Heart left ventricle (tissue), 16 donors: ENCODE measurements at regions not wholly inside any gene's neighbourhood (a gene's known extent, or its start where the extent isn't known, plus 50 kb on each side); places are given as distances from the start of the nearest gene placed in this dataset.

ENCODE experiments used
- ATAC-seq, 4 donors: fragments of 200-7000 bp; cut with Tn5 transposase; one replicate each; pipeline ENCODE4 v1.9.1; 2020 to 2022; ENCODE audit warnings: moderate library complexity in 4 of 4, mild to moderate bottlenecking in 3 of 4, moderate number of reproducible peaks in 1 of 4
- DNase-seq, 5 donors: peaks; one replicate each; pipeline ENCODE4 v3.0.0-alpha.2; 2020
- H3K27ac ChIP-seq, 12 donors: fragments of 200-600 bp; sonication (generic) in 4 of 12; one replicate each; pipeline versions ENCODE4 v1.5.0 to v1.8.0; 2016 to 2022; ENCODE audit warnings: mild to moderate bottlenecking in 2 of 12
- H3K27me3 ChIP-seq, 9 donors: fragments of 200-600 bp; sonication (generic) in 2 of 9; one replicate each; pipeline versions ENCODE4 v1.5.1 to v1.8.0; 2016 to 2022; ENCODE audit warnings: mild to moderate bottlenecking in 3 of 9
- H3K36me3 ChIP-seq, 9 donors: fragments of 200-600 bp; sonication (generic) in 2 of 9; one replicate each; pipeline versions ENCODE4 v1.5.0 to v1.8.0; 2018 to 2022; ENCODE audit warnings: mild to moderate bottlenecking in 2 of 9
- H3K4me1 ChIP-seq, 12 donors: fragments of 200-600 bp; sonication (generic) in 4 of 12; one replicate each; pipeline versions ENCODE4 v1.5.0 to v1.8.0; 2016 to 2022; ENCODE audit warnings: mild to moderate bottlenecking in 3 of 12
- H3K4me3 ChIP-seq, 12 donors: fragments of 200-600 bp; sonication (generic) in 4 of 12; one replicate each; pipeline versions ENCODE4 v1.5.0 to v1.8.0; 2017 to 2022; ENCODE audit warnings: mild to moderate bottlenecking in 9 of 12, moderate library complexity in 4 of 12
- H3K9me3 ChIP-seq, 12 donors: fragments of 200-600 bp; sonication (generic) in 4 of 12; one replicate each; pipeline versions ENCODE4 v1.5.0 to v1.8.0; 2016 to 2022; ENCODE audit warnings: mild to moderate bottlenecking in 1 of 12
- CTCF ChIP-seq, 12 donors: fragments of 200-600 bp; sonication (generic) in 4 of 12; IDR thresholded peaks; one replicate each; pipeline versions ENCODE4 v1.5.0 to v1.8.0; 2018 to 2022; ENCODE audit warnings: antibody characterized with exemption in 12 of 12, mild to moderate bottlenecking in 5 of 12
- POLR2A ChIP-seq, 2 donors: fragments of 450-650 bp; IDR thresholded peaks; one replicate each; pipeline ENCODE4 v1.6.1; 2017; ENCODE audit warnings: antibody characterized with exemption in 2 of 2, mild to moderate bottlenecking in 2 of 2, moderate library complexity in 2 of 2
- WGBS, 4 donors: extraction: QIAGEN DNeasy Blood & Tissue Kit in 2 of 4; methylation state at CpG; one replicate each; pipeline versions ENCODE4 v1.1.5 to v1.1.7; 2013 to 2018; 5-methylcytosine and 5-hydroxymethylcytosine counted together
- intact Hi-C, 10 donors: fragments of 100-400 bp; cut with DNase I; formaldehyde crosslinking; loops; one replicate each; pipeline versions ENCODE4 v1.11.1 to v1.14.2; 2022
- donor health status: ischemic (EF 13 %, LVEDD 7.1; RV severe dilation, severe dysfunction).
- donor health status: healthy with polysubstance abuse.
- donor health status: DM: no; HTN: yes; CAD: no.
- donor health status: DM: no; HTN: no; CAD: no.
- donor health status: ischemic (EF 25% LVEDD 6.9; RV normal size, moderate dysfunction).
- donor health status: ischemic (EF 25% LVEDD 5.7; RV mildly dilated, moderate dysfunction).
- donor health status: healthy.
- donor health status: DM: yes; HTN: yes; CAD: no.
- donor health status: ischemic (EF 35%, LVEDD 5.7; RV mildly dilated, moderate dysfunction).
- donor health status: nonischemic (EF 11% LVEDD 7.7; RV severe dilation, severe dysfunction).
- donor health status: DM: yes; HTN: yes; CAD: no.
- donor health status: PGD.
- donor health status: ischemic (EF 29% LVEDD 5.4; RV normal size, mild dysfunction).
- donor health status: nonischemic (EF 23%, LVEDD 6.1; RV moderate dilation, normal function).

GRCh38 chr14:38762845-38763244, 340.2 kb downstream of the SEC23A start:
- 42 to 49% (median 45%) methylated on average over 2 of the region's 2 CpGs for WGBS, 4 donors
- intact Hi-C loops = no loop called here

DNA sequence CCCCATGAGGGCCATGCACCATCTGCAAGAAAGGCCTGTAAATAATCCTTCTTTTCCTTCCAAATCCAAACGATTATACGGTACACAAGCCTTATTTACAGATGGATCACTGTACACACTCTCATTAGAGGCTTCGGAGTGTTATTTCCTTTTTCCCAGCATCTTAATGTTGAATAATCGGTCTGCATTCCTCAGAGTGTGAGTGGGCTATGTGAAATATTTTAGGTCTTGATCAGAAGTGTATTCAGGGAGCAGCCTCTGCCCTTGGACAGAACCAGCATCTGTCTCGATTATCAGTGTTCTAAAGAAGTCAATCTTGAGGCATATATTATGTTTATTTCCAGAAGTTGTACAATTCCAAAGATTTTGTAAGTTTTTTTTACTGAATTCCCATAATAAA, 340.6 kb downstream of the SEC23A start:
- DNase-seq (no peak), ATAC-seq (no peak)
- Histone ChIP-seq H3K4me1 (no peaks in the 10 kb centered on the region), H3K9me3 (peaks cover 0 to 21% (median 0%) of the 10 kb centered on the region in 12 donors), H3K27ac (no peak overlapping the region), H3K27me3 (no peaks in the 10 kb centered on the region), H3K36me3 (no peaks in the 10 kb centered on the region), H3K4me3 (no peak overlapping the region)
- no peak for TF ChIP-seq POLR2A (IDR thresholded peaks at IDR 0.05)
- TF ChIP-seq CTCF (IDR thresholded peaks at IDR 0.05) = no peak
- WGBS, 4 donors = 68 to 86% (median 78%) methylated on average over 5 of the region's 5 CpGs
- intact Hi-C loops = no loop called here

More at GRCh38 chr14:38762845-38763244, 340.2 kb downstream of the SEC23A start:
- no peak for DNase-seq
- Histone ChIP-seq H3K27ac (no peak overlapping the region), H3K4me1 (no peaks in the 10 kb centered on the region), H3K36me3 (no peaks in the 10 kb centered on the region), H3K9me3 (peaks cover 0 to 24% (median 0%) of the 10 kb centered on the region in 12 donors), H3K4me3 (no peak overlapping the region), H3K27me3 (no peaks in the 10 kb centered on the region)
- TF ChIP-seq POLR2A (IDR thresholded peaks at IDR 0.05) (no peak), CTCF (IDR thresholded peaks at IDR 0.05) (no peak)
- no peak for ATAC-seq

DNA sequence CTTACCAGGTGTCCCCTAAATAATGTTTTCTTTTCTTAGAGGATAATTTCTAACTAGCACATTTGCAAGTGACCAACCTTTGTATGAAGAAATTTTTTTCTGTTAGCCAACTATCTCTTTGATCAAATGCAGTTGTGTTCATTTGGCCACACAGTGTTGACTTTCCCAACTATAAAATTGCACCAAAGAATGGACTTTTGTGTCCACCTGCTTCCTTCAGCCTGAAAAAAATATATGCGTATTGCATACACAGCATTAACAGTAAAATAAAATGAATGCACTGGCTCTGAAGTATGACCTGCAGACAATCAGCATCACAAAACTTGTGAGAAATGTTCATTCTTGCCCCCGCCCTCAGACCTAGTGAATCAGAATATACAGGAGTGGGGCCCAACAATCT, 342.0 kb downstream of the SEC23A start:
- no peak for TF ChIP-seq CTCF (IDR thresholded peaks at IDR 0.05)
- no peak for TF ChIP-seq POLR2A (IDR thresholded peaks at IDR 0.05)
- Histone ChIP-seq H3K9me3 (peaks cover 0 to 19% (median 0%) of the 10 kb centered on the region in 12 donors), H3K27me3 (no peaks in the 10 kb centered on the region), H3K36me3 (no peaks in the 10 kb centered on the region), H3K27ac (no peak overlapping the region), H3K4me3 (no peak overlapping the region), H3K4me1 (no peaks in the 10 kb centered on the region)
- ATAC-seq (no peak), DNase-seq (no peak)
- WGBS, 4 donors = 91 to 96% (median 95%) methylated on average over 2 of the region's 2 CpGs
- intact Hi-C loops = no loop called here

DNA sequence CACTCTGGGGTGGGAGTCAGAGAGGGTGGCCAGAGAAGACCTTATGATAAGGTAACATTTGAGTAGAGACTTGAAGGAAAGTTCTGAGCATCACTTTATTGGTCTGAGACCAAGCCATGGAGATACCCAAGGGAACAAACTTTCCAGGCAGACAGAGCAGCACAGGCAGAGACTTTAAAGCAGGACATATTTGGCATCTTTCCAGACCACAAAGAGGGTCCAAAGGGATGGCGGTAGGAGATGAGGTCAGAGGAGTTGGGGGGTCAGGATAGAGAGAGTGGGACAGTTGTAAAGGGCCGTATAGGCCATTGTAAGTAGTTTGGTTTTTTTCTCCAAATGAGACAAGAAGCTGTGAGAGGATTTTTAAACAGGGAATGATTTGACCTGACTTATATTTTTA, 344.4 kb downstream of the SEC23A start:
- peaks cover 0 to 12% (median 0%) of the 10 kb centered on the region in 12 donors for H3K9me3 ChIP-seq
- H3K27ac ChIP-seq = no peak overlapping the region
- no peak overlapping the region for H3K4me3 ChIP-seq
- no peaks in the 10 kb centered on the region for H3K36me3 ChIP-seq
- TF ChIP-seq CTCF (IDR thresholded peaks at IDR 0.05) (no peak), POLR2A (IDR thresholded peaks at IDR 0.05) (no peak)
- DNase-seq (no peak), ATAC-seq (no peak)
- no peaks in the 10 kb centered on the region for H3K27me3 ChIP-seq
- H3K4me1 ChIP-seq = no peaks in the 10 kb centered on the region
- intact Hi-C loops = no loop called here
- WGBS, 4 donors = 52 to 65% (median 57%) methylated on average over 2 of the region's 2 CpGs
